Mucosa of gallbladder (tissue), 1 donor: ENCODE measurements at regions not wholly inside any gene's neighbourhood (a gene's known extent, or its start where the extent isn't known, plus 50 kb on each side); places are given as distances from the start of the nearest gene placed in this dataset.
A peak's percentile ranks its signal among the peaks of the same experiment; 100 is the strongest.

ENCODE experiments used
- DNase-seq: peaks from one replicate; pipeline ENCODE4 v3.0.0-alpha.2; 2020; ENCODE audit warnings: low spot score
- donor health status: DM: no; HTN: no; CAD: no.

- no peak for DNase-seq
Observed at GRCh38 chr18:75130591-75131328, 78.2 kb downstream of the PTGR3 start.

GRCh38 chr18:75129717-75130477 lies 79.0 kb downstream of the PTGR3 start:
- no peak for DNase-seq

GRCh38 chr18:75128911-75129716 lies 79.8 kb downstream of the PTGR3 start:
- DNase-seq, result no peak

GRCh38 chr18:75128051-75128605 lies 80.8 kb downstream of the PTGR3 start:
- no peak for DNase-seq

- DNase-seq, result peak; percentile 61
Observed at GRCh38 chr18:75127143-75128021, 81.6 kb downstream of the PTGR3 start.

GRCh38 chr18:75125382-75126331 lies 83.3 kb downstream of the PTGR3 start:
- no peak for DNase-seq

GRCh38 chr18:75124991-75125381 lies 84.0 kb downstream of the PTGR3 start:
- no peak for DNase-seq

- no peak for DNase-seq
Observed at GRCh38 chr18:75124551-75124950, 84.4 kb downstream of the PTGR3 start.

GRCh38 chr18:75123113-75123512 lies 85.8 kb downstream of the PTGR3 start:
- no peak for DNase-seq

- no peak for DNase-seq
Observed at GRCh38 chr18:75122334-75122958, 86.5 kb downstream of the PTGR3 start.

GRCh38 chr18:75121266-75121665 lies 87.7 kb downstream of the PTGR3 start:
- DNase-seq, result no peak

- DNase-seq, result no peak
Observed at GRCh38 chr18:75120521-75120920, 88.4 kb downstream of the PTGR3 start.

- DNase-seq, result no peak
Observed at GRCh38 chr18:75116809-75117208, 92.1 kb downstream of the PTGR3 start.

- no peak for DNase-seq
Observed at GRCh38 chr18:75116165-75116564, 92.8 kb downstream of the PTGR3 start.

- DNase-seq, result no peak
Observed at GRCh38 chr18:75115514-75115913, 93.4 kb downstream of the PTGR3 start.
